ENCODE measurements at regions not wholly inside any gene's neighbourhood (a gene's known extent, or its start where the extent isn't known, plus 50 kb on each side); places are given as distances from the start of the nearest gene placed in this dataset.

GRCh38 chr21:38899277-38899947 lies 93.7 kb downstream of the ETS2 start:
- TF ChIP-seq, protein P1, sequence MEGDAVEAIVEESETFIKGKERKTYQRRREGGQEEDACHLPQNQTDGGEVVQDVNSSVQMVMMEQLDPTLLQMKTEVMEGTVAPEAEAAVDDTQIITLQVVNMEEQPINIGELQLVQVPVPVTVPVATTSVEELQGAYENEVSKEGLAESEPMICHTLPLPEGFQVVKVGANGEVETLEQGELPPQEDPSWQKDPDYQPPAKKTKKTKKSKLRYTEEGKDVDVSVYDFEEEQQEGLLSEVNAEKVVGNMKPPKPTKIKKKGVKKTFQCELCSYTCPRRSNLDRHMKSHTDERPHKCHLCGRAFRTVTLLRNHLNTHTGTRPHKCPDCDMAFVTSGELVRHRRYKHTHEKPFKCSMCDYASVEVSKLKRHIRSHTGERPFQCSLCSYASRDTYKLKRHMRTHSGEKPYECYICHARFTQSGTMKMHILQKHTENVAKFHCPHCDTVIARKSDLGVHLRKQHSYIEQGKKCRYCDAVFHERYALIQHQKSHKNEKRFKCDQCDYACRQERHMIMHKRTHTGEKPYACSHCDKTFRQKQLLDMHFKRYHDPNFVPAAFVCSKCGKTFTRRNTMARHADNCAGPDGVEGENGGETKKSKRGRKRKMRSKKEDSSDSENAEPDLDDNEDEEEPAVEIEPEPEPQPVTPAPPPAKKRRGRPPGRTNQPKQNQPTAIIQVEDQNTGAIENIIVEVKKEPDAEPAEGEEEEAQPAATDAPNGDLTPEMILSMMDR (IDR thresholded peaks at IDR 0.05): no peak
- TF ChIP-seq POLR2A (IDR thresholded peaks at IDR 0.05): no peak

Measured in lower leg skin (tissue), 3 donors.